HG03175 (cell line): ENCODE measurements at regions not wholly inside any gene's neighbourhood (a gene's known extent, or its start where the extent isn't known, plus 50 kb on each side); places are given as distances from the start of the nearest gene placed in this dataset.

Source experiments
- ATAC-seq: cut with Tn5 transposase; IDR thresholded peaks from one replicate; pipeline ENCODE4 v1.9.1; 2021; ENCODE audit warnings: mild to moderate bottlenecking, moderate library complexity; ENCODE audit not compliant: unreplicated experiment

- ATAC-seq = no peak
These were observed 73.4 kb upstream of the PPM1J start for GRCh38 chr1:112788561-112788960.

- ATAC-seq = no peak
These were observed 72.9 kb upstream of the PPM1J start for GRCh38 chr1:112788054-112788453.

GRCh38 chr1:112783059-112783458, 67.9 kb upstream of the PPM1J start:
- ATAC-seq = no peak

- ATAC-seq = no peak
These were observed 64.8 kb upstream of the PPM1J start for GRCh38 chr1:112779665-112780526.

GRCh38 chr1:112778137-112778536, 63.0 kb upstream of the PPM1J start:
- ATAC-seq = no peak

- ATAC-seq = no peak
These were observed 61.6 kb upstream of the PPM1J start for GRCh38 chr1:112776688-112777087.

GRCh38 chr1:112772781-112773180, 57.6 kb upstream of the PPM1J start:
- no peak for ATAC-seq

- ATAC-seq = no peak
These were observed 55.6 kb upstream of the PPM1J start for GRCh38 chr1:112770724-112771123.

GRCh38 chr1:112769611-112770010, 54.5 kb upstream of the PPM1J start:
- ATAC-seq = no peak

GRCh38 chr1:112767646-112768045, 52.5 kb upstream of the PPM1J start:
- ATAC-seq = no peak
